Spleen (tissue), 7 donors: ENCODE measurements at regions not wholly inside any gene's neighbourhood (a gene's known extent, or its start where the extent isn't known, plus 50 kb on each side); places are given as distances from the start of the nearest gene placed in this dataset.

Experiments used
- POLR2A ChIP-seq, 3 donors: fragments of 450-650 bp; IDR thresholded peaks; one replicate each; pipeline ENCODE4 v1.5.1; 2017; ENCODE audit warnings: antibody characterized with exemption in 3 of 3, mild to moderate bottlenecking in 1 of 3
- TF ChIP-seq, protein P1 (sequence below), 11 experiments: fragments of 200-600 bp in 7 of 11; fragments of 450-650 bp in 4 of 11; sonication (generic) in 4 of 11; IDR thresholded peaks in 8 of 11; conservative IDR thresholded peaks in 3 of 11; 1 replicate in 7 of 11; 2 replicates in 4 of 11; pipeline versions ENCODE4 v1.4.0 to v1.8.0; 2016 to 2021; ENCODE audit warnings: antibody characterized with exemption in 11 of 11, inconsistent platforms in 4 of 11, mild to moderate bottlenecking in 1 of 11
- donor health status: DM: no; HTN: no; CAD: no; lungs with moderate emphysema.
- donor health status: DM: no; HTN: no; CAD: no.
- donor health status: DM: no; HTN: no; CAD: no.

DNA sequence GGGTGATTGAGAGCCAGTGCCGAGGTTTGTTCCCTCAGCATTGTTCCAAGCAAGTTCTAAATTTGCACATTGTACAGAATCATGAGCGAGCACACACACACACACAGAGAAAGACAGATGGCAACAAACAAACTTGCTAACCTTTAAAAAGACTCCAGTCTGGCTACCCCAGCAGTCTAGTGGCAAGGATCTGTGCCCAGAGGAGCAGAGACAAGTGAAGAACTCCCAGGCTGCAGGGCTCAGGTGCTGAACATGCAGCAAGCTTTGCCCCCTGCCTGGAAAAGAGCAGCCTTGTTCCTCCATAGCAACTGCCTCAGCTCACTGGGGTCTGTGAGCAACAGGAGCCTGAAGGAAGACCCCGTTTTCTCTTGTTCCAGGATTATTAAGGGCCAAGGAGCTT, 169.2 kb upstream of the CCDC68 start:
- TF ChIP-seq, protein P1, sequence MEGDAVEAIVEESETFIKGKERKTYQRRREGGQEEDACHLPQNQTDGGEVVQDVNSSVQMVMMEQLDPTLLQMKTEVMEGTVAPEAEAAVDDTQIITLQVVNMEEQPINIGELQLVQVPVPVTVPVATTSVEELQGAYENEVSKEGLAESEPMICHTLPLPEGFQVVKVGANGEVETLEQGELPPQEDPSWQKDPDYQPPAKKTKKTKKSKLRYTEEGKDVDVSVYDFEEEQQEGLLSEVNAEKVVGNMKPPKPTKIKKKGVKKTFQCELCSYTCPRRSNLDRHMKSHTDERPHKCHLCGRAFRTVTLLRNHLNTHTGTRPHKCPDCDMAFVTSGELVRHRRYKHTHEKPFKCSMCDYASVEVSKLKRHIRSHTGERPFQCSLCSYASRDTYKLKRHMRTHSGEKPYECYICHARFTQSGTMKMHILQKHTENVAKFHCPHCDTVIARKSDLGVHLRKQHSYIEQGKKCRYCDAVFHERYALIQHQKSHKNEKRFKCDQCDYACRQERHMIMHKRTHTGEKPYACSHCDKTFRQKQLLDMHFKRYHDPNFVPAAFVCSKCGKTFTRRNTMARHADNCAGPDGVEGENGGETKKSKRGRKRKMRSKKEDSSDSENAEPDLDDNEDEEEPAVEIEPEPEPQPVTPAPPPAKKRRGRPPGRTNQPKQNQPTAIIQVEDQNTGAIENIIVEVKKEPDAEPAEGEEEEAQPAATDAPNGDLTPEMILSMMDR (IDR thresholded peaks at IDR 0.05 in 8 of 11, conservative IDR thresholded peaks at IDR 0.05 in 3 of 11): no peak
- no peak for TF ChIP-seq POLR2A (IDR thresholded peaks at IDR 0.05)
